NT2/D1 (cell line): ENCODE measurements at regions not wholly inside any gene's neighbourhood (a gene's known extent, or its start where the extent isn't known, plus 50 kb on each side); places are given as distances from the start of the nearest gene placed in this dataset.

Experiments
- DNase-seq: peaks from one replicate; pipeline ENCODE4 v3.0.0-alpha.2; 2011; ENCODE audit warnings: low read depth, low spot score
- H3K27me3 ChIP-seq: 2 replicates; pipeline ENCODE4 v1.6.0; 2011; ENCODE audit warnings: mild to moderate bottlenecking; ENCODE audit not compliant: insufficient read length, insufficient read depth
- H3K36me3 ChIP-seq: 2 replicates; pipeline ENCODE4 v1.6.1; 2011; ENCODE audit warnings: mild to moderate bottlenecking, low read length, mixed read lengths; ENCODE audit not compliant: insufficient read depth, insufficient read length
- H3K4me1 ChIP-seq: 2 replicates; pipeline ENCODE4 v1.5.1; 2011; ENCODE audit not compliant: insufficient read depth, insufficient read length
- H3K4me3 ChIP-seq: 2 replicates; pipeline ENCODE4 v1.5.1; 2011; ENCODE audit warnings: low read depth; ENCODE audit not compliant: insufficient read length
- H3K9ac ChIP-seq: 2 replicates; pipeline ENCODE4 v1.6.0; 2011; ENCODE audit warnings: low read depth; ENCODE audit not compliant: insufficient read length
- H3K9me3 ChIP-seq: 2 replicates; pipeline ENCODE4 v1.5.1; 2011; ENCODE audit warnings: mild to moderate bottlenecking, low read length; ENCODE audit not compliant: insufficient read depth
- SUZ12 ChIP-seq: IDR thresholded peaks from 2 replicates; pipeline ENCODE4 v1.6.1; 2011; ENCODE audit not compliant: insufficient read length, insufficient read depth; ENCODE audit errors: extremely low read depth
- YY1 ChIP-seq: IDR thresholded peaks from 2 replicates; pipeline ENCODE4 v1.6.1; 2011; ENCODE audit not compliant: insufficient read length, insufficient read depth
- ZNF274 ChIP-seq: IDR thresholded peaks from 2 replicates; pipeline ENCODE4 v1.6.1; 2011; ENCODE audit warnings: mild to moderate bottlenecking, low read depth, low read length

- Histone ChIP-seq H3K9ac (no peak overlapping the region), H3K4me1 (no peaks in the 10 kb centered on the region), H3K4me3 (no peak overlapping the region), H3K9me3 (no peaks in the 10 kb centered on the region), H3K36me3 (no peaks in the 10 kb centered on the region), H3K27me3 (no peaks in the 10 kb centered on the region)
- no peak for DNase-seq
- TF ChIP-seq YY1 = no peak
- TF ChIP-seq SUZ12 = no peak
- TF ChIP-seq ZNF274 = no peak
Observed at GRCh38 chr13:107434347-107434746, 781.0 kb downstream of the LIG4 start.

DNA sequence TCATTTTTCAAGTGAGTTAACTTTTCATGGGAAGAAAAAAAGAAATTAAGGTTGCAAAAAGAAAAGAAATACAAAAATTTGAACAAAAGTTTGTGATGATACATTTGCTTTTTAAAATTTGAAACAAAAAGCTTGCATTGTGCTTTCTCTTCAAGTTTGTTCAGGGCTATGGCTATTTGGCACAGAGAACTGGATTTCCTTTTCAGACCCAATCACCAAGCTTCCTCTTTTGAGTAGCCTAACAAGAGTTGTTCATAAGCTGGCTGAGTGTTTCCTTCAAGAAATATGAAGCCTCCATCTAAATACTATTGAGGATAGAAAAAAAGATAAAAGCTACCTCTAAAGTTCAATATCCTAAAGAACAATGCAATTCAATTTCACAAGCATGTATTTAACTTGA lies 787.8 kb downstream of the LIG4 start:
- H3K9me3 ChIP-seq = no peaks in the 10 kb centered on the region
- no peaks in the 10 kb centered on the region for H3K36me3 ChIP-seq
- H3K4me1 ChIP-seq = no peaks in the 10 kb centered on the region
- no peak for DNase-seq
- H3K9ac ChIP-seq = no peak overlapping the region
- H3K27me3 ChIP-seq = no peaks in the 10 kb centered on the region
- TF ChIP-seq SUZ12 = no peak
- TF ChIP-seq ZNF274 = no peak
- TF ChIP-seq YY1 = no peak
- H3K4me3 ChIP-seq = no peak overlapping the region

DNA sequence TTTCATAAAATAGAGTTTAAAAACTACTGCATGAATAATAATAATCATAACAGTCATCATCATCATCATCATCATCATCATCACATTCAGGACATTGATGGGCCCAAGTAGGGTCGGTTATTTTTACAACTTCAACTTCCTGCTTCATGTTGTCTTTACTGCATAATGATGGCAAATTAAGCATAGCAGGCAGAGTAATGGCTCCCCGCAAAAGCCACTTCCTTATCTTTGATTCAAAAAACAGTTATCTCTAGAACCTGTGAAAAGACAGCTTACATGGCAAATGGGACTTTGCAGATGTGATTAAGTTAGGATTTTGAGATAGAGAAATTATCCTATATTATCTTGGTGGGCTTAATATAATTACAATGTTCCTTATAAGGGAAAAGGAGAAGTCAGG lies 792.9 kb downstream of the LIG4 start:
- Histone ChIP-seq H3K9me3 (no peaks in the 10 kb centered on the region), H3K9ac (no peak overlapping the region), H3K4me1 (no peaks in the 10 kb centered on the region), H3K4me3 (no peak overlapping the region), H3K36me3 (no peaks in the 10 kb centered on the region), H3K27me3 (no peaks in the 10 kb centered on the region)
- TF ChIP-seq ZNF274 = no peak
- no peak for TF ChIP-seq YY1
- TF ChIP-seq SUZ12 = no peak
- DNase-seq = no peak

GRCh38 chr13:107421951-107422350 lies 793.4 kb downstream of the LIG4 start:
- Histone ChIP-seq H3K36me3 (no peaks in the 10 kb centered on the region), H3K4me3 (no peak overlapping the region), H3K9me3 (no peaks in the 10 kb centered on the region), H3K27me3 (no peaks in the 10 kb centered on the region), H3K4me1 (no peaks in the 10 kb centered on the region), H3K9ac (no peak overlapping the region)
- no peak for TF ChIP-seq ZNF274
- no peak for TF ChIP-seq YY1
- no peak for TF ChIP-seq SUZ12
- DNase-seq = no peak

GRCh38 chr13:107421028-107421427 lies 794.3 kb downstream of the LIG4 start:
- no peaks in the 10 kb centered on the region for H3K9me3 ChIP-seq
- no peak overlapping the region for H3K4me3 ChIP-seq
- no peak for DNase-seq
- no peaks in the 10 kb centered on the region for H3K27me3 ChIP-seq
- no peak for TF ChIP-seq SUZ12
- TF ChIP-seq ZNF274 = no peak
- no peak for TF ChIP-seq YY1
- H3K36me3 ChIP-seq = no peaks in the 10 kb centered on the region
- no peak overlapping the region for H3K9ac ChIP-seq
- H3K4me1 ChIP-seq = no peaks in the 10 kb centered on the region

GRCh38 chr13:107413005-107413404 lies 802.3 kb downstream of the LIG4 start:
- no peaks in the 10 kb centered on the region for H3K27me3 ChIP-seq
- H3K4me1 ChIP-seq = no peaks in the 10 kb centered on the region
- H3K4me3 ChIP-seq = no peak overlapping the region
- H3K36me3 ChIP-seq = no peaks in the 10 kb centered on the region
- no peak overlapping the region for H3K9ac ChIP-seq
- no peak for TF ChIP-seq YY1
- TF ChIP-seq ZNF274 = no peak
- no peak for TF ChIP-seq SUZ12
- H3K9me3 ChIP-seq = no peaks in the 10 kb centered on the region
- DNase-seq = no peak

DNA sequence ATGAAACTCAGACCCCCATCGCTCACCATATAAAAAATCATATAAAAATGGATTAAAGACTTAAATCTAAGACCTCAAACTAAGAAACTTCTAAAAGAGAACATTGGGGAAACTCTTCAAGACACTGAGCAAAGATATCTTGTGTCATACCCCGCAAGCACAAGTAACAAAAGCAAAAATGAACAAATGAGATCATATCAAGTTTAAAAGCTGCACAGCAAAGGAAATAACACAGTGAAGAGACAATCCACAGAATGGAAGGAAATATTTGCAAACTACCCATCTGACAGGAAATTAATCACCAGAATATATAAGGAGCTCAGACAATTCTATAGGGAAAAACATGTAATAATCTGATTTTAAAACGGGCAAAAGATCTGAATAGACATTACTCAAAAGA lies 808.3 kb downstream of the LIG4 start:
- no peaks in the 10 kb centered on the region for H3K36me3 ChIP-seq
- H3K9ac ChIP-seq = no peak overlapping the region
- DNase-seq = no peak
- no peaks in the 10 kb centered on the region for H3K4me1 ChIP-seq
- no peaks in the 10 kb centered on the region for H3K9me3 ChIP-seq
- TF ChIP-seq SUZ12 (no peak), ZNF274 (no peak), YY1 (no peak)
- H3K4me3 ChIP-seq = no peak overlapping the region
- no peaks in the 10 kb centered on the region for H3K27me3 ChIP-seq
